HG02763 (cell line): ENCODE measurements at regions not wholly inside any gene's neighbourhood (a gene's known extent, or its start where the extent isn't known, plus 50 kb on each side); places are given as distances from the start of the nearest gene placed in this dataset.
"Not testable (repeated sequence)": the region's sequence is repeated elsewhere in the genome, so short reads cannot be mapped to it uniquely, and the experiment has no call there.

Experiments used
- ATAC-seq: cut with Tn5 transposase; IDR thresholded peaks from one replicate; pipeline ENCODE4 v1.9.1; 2021; ENCODE audit warnings: mild to moderate bottlenecking, moderate library complexity; ENCODE audit not compliant: unreplicated experiment

DNA sequence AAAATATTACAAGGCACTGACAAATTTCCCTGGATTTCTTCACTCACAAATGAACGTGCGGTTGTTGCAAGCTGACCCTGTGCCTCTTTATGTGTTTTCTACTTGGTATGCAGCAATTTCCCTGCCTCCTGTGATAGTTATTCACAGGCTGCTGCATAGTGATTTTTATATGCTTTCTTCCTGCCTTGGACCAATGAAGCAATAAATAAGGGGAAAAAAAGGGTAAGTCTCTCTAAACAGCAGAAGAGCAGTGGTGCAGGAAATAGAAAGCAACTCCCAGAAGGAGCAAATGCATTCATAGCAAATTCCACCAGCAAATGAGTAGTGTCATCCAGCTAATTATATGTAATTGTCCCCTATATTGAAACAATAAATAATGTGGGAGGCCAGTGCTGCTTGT lies 737.9 kb downstream of the GALC start:
- ATAC-seq: no peak

DNA sequence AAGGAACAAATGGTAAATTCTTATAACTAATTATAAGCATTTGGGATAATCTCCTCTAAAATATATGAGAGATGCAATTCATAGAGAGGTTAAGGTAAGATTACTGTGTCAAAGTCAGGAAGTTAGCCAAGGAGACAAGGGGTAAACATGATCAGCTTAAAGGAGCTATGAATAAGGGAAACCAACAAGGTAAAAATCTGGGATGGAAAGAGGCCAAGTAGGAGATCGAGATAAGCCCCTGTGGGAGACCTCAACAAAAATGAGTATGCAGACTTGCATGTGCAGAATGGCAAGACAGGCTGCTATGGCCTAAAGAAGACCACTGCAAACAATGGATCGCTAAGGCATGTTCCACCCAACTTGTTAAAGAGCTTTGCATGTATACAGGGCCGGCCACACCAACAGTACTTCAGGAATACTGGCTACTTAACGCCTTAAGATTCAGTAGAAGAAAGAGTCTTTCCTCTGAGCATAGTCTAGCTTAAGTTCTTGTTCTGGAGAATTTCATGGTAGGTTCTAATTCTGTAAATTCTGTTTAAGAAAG lies 738.6 kb downstream of the GALC start:
- no peak for ATAC-seq

DNA sequence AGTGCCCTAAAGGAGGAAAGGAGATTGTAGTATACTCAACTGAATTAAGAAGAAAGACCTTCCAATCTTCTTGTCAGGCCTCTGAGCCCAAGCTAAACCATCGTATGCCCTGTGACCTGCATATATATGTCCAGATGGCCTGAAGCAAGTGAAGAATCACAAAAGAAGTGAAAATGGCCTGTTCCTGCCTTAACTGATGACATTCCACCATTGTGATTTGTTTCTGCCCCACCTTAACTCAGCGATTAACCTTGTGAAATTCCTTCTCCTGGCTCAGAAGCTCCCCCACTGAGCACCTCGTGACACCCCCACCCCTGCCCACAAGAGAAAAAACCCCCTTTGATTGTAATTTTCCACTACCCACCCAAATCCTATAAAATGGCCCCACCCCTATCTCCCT lies 739.2 kb downstream of the GALC start:
- ATAC-seq: not testable (repeated sequence)

DNA sequence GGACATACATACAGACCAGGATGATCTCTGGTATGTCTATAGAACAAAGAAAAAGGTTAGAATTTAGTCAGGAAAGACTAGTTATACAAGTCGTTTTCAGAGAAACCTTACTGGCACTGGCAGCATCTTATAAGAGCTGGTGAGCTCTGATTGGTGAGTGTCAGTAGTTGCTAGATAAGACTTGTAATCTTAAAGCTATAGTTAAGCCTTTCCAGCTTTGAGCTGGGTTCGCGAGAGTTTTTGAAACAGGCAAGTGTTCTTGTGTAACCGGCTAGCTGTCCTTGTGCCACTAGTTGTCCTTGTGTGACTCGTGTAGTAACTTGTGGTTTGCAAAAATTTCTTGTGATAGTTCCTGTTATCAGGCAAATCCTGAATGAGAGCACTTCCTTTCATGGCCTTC lies 740.9 kb downstream of the GALC start:
- no peak for ATAC-seq

DNA sequence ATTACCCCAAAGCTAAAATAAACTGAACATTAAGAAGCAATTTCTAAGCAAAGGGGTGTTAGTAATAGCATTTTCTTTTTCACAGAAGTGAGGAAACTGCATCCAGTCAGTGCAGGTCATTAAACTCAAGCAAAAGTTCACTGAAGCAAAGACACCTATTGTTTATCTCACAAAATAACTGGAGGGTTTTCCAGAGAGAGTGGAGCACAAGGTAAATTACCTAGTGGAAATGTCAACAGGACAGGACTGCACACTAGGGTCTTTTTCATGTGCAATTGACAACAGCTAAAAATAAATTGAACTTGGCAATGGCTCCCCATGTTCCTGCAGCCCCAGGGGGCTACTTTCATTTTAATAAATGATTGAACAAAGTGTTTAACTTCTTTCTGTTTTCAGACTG lies 742.0 kb downstream of the GALC start:
- ATAC-seq: no peak

DNA sequence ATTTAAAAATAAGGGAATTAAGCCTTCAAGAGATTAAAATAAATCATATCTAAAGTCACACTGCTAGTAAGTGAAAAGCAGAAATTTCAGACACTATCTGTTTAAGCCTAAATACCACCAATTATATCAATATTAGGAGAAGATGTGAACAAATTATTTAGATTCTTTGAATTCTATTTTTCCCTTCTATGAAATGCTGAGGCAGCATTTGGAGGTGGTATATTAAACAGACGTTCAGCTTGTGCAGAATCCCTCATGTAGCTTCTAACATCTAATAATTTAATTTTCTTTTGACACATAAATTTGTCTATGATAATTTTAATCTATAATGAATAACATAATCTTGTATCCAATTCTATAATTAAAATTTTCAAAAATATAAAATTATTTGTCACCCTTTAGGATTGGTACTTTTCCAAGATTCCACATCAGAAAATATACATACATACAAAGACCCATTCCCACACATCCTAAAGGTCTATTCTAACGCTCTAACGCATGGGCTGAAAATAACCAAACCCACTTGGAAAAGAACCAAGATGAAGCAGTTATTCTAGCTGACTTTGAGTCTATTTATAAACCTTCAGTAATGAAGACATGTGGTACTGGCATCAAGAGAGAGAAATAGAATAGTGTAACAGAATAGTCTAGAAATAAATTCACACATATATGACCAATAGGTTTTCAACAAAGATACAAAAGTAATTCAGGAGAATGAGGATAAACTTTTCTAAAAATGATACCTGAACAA lies 751.8 kb downstream of the GALC start:
- ATAC-seq: no peak

DNA sequence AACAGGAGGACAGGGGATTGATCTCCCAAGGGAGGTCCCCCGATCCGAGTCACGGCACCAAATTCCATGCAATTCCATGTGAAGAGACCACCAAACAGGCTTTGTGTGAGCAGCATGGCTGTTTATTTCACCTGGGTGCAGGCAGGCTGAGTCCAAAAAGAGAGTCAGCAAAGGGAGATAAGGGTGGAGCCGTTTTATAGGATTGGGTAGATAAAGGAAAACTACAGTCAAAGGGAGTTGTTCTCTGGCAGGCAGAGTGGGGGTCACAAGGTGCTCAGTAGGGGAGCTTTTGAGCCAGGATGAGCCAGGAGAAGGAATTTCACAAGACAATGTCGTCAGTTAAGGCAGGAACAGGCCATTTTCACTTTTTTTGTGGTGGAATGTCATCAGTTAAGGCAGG lies 752.7 kb downstream of the GALC start:
- not testable (repeated sequence) for ATAC-seq

DNA sequence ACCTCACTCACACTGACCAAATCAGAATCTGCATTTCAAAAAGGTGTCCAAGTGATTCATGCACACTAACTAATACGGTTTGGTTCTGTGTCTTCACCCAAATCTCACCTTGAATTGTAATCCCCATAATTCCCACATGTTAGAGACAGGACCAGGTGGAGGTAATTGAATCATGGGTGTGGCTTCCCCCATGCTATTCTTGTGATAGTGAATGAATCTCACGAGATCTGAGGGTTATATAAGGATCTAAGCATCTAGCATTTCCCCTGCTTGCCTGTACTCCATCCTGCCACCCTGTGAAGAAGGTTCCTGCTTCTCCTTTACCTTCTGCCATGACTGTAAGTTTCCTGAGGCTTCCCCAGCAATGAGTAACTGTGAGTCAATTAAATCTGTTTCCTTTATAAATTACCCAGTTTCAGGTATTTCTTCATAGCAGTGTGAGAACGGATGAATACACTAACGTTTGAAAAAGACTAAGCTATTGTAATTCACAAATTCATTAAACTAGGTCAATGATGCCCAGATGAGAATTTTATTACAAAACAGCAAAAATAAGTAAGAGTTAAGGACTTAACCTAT lies 759.1 kb downstream of the GALC start:
- ATAC-seq: no peak

DNA sequence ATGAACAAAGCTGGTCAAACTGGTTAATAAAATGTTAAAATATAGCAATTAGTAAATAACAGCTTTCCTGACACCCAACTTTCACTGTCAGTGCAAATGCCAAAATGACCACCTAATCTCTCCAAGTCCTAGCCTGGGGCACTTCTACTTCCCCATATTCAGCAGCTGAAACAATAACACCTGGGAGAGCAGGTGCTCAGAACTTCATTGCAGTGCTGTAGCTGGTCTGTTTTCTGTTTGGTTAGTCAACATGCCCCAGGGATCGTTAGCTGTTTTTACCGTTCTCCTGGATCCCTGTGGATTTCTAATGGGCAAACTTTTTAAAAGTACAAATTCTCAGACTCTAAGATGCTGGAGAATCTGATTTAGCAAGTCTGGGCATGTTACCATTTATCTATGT lies 759.7 kb downstream of the GALC start:
- ATAC-seq: no peak

DNA sequence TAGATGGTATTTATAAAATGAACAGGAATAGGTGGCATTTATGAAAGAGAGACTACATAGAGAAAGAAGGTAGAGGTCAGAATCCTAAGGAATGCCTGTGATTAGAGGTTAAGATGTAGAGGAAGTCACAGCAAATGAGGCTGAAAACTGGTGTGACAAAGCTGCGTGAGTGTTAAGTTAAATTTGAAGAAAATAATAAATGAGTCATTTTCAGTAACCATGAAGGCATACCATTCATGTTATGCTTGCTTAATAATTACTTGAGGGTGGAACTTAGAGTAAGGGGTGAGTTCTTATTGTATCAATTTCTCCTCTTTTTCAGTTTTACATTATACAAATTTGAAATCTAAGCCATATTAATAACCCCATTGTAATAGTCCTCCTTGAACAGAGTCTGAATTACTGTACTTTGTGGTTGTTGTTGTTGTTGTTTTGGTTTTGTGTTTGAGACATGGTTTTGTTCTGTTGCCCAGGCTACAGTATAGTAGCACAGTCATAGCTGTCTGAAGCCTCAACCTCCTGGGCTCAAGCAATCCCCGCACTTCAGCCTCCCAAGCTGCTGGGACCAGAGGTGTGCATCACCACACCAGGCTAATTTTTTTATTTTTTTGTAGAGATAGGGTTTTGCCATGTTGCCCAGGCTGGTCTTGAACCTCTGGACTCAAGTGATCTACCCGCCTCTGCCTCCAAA lies 761.5 kb downstream of the GALC start:
- no peak for ATAC-seq

DNA sequence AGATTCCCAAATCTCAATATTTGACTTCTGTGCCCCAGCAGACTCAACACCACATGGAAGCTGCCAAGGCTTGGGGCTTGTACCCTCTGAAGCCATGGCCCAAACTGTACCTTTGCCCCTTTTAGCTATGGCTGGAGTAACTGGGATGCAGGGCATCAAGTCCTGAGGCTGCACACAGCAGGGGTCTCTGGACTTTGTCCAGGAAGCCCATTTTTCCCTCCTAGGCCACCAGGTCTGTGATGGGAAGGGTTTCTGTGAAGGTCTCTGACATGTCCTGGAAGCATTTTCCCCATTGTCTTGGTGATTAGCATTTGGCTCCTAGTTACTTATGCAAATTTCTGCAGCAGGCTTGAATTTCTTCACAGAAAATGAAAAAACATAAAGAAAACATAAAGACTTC lies 762.3 kb downstream of the GALC start:
- ATAC-seq: no peak

DNA sequence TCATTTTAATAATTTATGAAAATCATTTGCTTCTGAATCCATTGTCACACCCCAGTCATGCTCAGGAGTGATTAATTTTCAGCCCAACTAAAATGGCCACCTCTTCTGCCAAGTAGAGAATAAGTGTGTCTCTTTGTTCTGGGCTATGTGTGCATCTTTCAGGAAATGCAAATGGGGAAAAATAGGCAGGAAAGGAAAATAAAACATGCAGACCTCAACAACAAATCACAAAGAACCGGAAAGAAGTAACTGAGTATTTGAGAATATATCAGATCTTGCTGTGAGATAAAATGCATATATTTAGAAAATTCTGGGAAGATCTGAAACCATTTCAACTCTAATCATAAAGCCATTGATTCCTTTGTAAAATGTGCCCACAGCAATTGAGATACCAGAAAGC lies 763.9 kb downstream of the GALC start:
- ATAC-seq: no peak

DNA sequence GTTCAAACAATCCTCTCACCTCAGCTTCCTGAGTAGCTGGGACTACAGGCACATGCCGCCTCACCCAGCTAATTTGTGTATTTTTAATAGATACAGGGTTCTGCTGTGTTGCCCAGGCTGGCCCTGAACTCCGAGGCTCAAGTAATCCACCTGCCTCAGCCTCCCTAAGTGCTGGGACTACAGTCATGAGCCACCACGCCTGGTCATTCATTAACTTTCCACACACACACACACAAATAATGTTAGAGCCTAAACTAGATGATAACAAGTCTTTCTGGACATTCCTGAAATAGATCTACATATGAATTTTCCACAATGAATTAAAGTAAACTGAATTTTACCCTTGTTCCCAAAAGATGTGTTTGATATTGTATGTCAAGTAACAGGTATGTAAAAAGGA lies 776.0 kb downstream of the GALC start:
- ATAC-seq: no peak

DNA sequence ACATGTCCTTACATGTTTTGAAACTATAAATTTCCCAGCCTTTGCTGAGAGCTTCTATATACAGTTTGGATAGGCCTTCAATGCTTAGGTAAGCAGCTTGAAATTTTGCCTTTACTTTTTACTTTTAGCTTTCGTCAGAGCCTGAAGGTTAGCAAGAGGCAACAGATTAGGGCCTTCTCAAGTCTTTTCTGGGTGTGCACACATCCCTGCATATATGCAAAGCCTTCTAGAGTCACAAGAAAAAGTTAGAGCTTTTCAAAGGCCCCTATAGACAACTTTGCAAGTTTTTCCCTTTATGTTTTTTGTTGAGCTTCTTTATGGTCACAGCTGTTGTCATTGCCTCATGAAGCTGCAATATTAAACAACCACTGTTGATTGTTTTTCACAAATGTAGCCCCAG lies 778.4 kb downstream of the GALC start:
- ATAC-seq: no peak

DNA sequence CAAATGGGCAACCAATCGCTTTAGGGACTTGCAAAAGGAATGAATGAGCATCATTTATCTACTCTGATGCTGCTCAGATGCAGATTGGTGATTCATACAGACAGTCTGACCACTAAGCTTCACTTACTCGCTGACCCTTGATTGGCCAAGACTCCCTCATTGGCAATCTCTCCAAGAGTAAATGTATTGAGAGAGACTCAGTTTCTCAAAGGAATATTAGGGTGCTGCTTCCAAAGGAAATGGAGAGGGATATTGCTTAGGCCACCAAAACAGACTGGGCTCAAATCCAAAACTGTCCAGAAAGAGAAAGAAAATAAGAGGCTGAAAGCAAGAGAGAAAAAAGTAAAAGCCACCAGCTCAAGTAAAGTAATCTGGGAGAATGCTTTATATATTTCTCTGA lies 785.2 kb downstream of the GALC start:
- ATAC-seq: no peak

DNA sequence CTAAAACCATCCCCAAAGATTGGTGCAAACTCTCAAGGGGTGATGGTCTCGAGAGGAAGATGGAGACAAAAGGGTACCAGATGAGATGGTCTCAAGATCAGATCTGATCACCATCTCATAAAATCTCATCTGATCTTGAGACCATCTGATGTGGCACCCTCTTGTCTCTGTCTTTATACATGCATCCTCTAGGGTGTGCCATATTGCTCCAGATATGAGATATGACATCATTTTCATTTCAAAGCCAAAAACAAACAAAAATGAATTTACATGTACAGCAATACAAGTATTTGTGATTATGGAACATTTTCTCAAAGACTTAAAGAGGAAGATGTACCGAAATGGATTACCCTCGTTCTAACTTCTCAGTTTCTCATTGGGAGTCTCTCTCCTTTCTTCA lies 787.2 kb downstream of the GALC start:
- no peak for ATAC-seq

DNA sequence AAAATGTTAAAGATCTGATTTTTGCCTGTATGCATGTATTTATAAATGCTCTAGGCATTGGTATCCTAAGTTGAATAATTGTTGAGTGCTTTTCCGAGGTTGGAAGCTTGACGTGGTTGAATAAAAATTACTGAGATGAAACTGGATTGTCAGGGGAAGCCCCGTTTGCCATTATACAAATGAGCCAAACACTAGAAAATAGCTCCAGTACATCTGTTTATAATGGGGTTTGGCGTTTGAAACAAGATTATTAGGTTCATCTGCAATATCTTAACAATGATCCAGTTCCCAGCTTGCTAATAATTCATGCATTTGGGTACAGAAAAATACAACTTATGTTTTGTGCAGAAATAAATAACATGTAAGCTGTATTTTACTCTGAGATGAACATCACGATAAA lies 789.6 kb downstream of the GALC start:
- no peak for ATAC-seq

DNA sequence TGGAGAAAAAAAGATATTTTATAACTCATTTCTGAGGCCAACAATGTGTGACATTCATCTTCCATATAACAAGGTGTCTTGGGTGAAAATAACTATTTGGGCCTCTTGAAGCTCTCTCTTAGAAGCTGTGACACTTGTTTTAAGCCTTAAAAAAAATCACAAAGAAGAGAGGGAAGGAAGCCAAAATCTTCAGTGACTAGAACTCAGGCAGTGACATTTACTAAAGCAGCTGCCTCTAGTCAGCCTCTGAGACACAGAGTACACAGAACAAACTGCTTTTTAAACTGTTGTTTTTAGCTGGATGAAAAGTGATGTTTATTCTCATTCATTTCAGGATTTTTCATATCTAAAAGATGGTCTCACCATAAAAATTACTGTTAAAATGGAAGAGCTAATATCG lies 793.6 kb downstream of the GALC start:
- no peak for ATAC-seq

DNA sequence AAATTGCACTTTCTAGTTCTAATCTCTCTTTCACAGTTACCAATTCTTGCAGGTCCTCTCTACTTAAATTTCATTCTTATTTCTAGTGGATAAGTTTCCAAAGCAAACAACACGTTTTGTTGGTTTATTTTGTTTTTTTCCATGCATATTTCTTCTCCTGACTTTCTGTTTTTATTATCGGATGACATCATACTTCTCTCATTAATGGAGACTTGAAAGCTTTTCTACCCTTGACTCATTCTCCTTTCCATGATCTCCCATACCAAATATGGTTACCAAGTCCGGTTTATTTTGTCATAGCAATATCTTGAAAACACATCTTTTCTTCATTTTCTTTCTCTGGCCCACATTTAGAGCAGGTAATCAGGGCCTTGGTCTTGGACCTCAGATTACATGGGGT lies 796.5 kb downstream of the GALC start:
- no peak for ATAC-seq

DNA sequence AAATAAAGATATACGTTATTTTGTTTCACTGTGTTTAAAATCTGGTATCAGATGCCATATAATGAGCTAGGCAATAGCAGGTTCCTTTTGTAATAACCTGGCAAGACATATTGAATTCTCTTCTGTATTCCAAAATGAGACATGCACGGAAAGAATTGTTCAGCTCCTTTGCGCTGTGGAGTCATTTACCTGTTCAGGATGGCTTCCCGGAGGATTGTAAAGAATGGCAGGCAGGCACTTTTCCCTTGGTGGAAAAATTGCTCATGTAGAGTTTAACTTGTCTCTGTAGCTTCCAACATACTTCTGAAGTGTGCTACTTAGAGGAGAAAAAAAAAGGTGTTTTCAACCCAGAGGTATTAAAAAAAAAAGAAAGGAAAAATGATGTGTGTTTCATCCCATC lies 805.2 kb downstream of the GALC start:
- no peak for ATAC-seq

DNA sequence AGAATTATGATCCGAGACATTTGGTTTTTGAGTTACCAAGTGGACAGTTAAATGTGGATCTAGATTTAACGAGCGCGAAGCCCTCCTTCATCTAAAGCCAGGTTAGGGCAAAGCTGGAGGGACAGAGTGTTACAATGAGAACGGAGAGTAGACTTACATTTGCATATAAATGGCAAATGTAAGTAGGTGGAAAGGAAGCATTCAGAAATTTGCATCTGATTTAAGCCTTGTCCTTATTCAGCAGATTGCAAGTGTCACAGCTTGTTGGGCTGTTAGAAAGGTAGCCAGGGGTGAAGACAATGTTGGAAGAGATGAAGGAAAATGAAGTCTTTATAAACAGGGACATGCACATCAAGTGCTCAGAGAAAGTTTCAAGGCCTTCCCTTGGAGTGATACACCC lies 806.2 kb downstream of the GALC start:
- no peak for ATAC-seq

DNA sequence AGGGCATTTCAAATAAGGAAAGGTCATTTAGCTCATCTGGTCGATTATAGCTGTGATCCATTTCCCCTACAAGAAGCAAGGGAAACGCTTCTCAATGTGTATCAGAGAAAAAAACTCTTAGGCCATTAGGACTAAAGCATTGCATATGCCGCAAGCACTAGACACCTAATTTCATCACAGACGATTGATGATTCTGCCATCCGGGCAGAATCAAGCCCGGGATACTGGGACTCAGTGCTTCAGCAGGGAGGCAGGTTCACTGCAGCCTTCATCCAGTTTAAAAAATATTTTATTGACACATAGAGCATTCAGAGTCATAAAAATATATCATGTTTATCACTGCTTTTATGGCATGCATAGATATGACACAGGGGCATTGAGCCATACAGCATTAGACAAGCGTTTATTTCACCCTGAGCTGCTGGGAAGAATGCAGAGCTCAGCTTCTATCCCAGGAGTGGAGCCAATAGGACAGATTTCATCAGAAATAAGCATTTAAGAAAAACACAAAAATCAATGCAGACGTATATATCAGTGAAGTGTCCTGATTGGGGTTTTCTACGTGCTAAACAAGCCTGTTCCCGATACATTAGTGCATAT lies 806.9 kb downstream of the GALC start:
- ATAC-seq: no peak
